ENCODE measurements at regions not wholly inside any gene's neighbourhood (a gene's known extent, or its start where the extent isn't known, plus 50 kb on each side); places are given as distances from the start of the nearest gene placed in this dataset.

- no peak for TF ChIP-seq POLR2AphosphoS5 (IDR thresholded peaks at IDR 0.05; ENCODE audit: borderline replicate concordance, low read depth, low read length)
- TF ChIP-seq EZH2 (IDR thresholded peaks at IDR 0.05) = no peak
- no peak for TF ChIP-seq FOXP2 (optimal IDR thresholded peaks at IDR 0.05; ENCODE audit: control extremely low read depth, extremely low read length, insufficient read depth)
Measured at GRCh38 chr3:153657046-153657445, 464.1 kb upstream of the ARHGEF26 start.

Measured in SK-N-MC (cell line).